IMR-90 (cell line): ENCODE measurements at regions not wholly inside any gene's neighbourhood (a gene's known extent, or its start where the extent isn't known, plus 50 kb on each side); places are given as distances from the start of the nearest gene placed in this dataset.

ENCODE experiments used
- CEBPB ChIP-seq: IDR thresholded peaks from 2 replicates; pipeline ENCODE4 v1.6.1; 2012; ENCODE audit warnings: low read depth, low read length, improper control_type of control experiment
- CHD1 ChIP-seq: IDR thresholded peaks from 2 replicates; pipeline ENCODE4 v1.6.1; 2012; ENCODE audit warnings: low read depth, low read length, improper control_type of control experiment
- FOS ChIP-seq: fragments of 150-350 bp; IDR thresholded peaks from 2 replicates; pipeline ENCODE4 v1.6.1; 2016; ENCODE audit warnings: low read depth, low read length
- MAFK ChIP-seq: IDR thresholded peaks from 2 replicates; pipeline ENCODE4 v1.6.1; 2012; ENCODE audit warnings: low read depth, low read length, improper control_type of control experiment
- MAZ ChIP-seq: IDR thresholded peaks from 2 replicates; pipeline ENCODE4 v1.6.1; 2012; ENCODE audit warnings: low read depth, mild to moderate bottlenecking, low read length, improper control_type of control experiment, moderate library complexity, borderline replicate concordance
- NFE2L2 ChIP-seq: fragments of 150-350 bp; IDR thresholded peaks from 2 replicates; pipeline ENCODE4 v1.6.1; 2016; ENCODE audit warnings: low read depth, mild to moderate bottlenecking, low read length
- POLR2A ChIP-seq: IDR thresholded peaks from 2 replicates; pipeline ENCODE4 v1.6.1; 2012; ENCODE audit warnings: mild to moderate bottlenecking, low read depth, low read length
- RAD21 ChIP-seq: IDR thresholded peaks from 2 replicates; pipeline ENCODE4 v1.6.1; 2012; ENCODE audit warnings: low read length, improper control_type of control experiment
- RFX5 ChIP-seq: IDR thresholded peaks from 2 replicates; pipeline ENCODE4 v1.8.0; 2012; ENCODE audit warnings: low read depth, mild to moderate bottlenecking, low read length, moderate library complexity
- TF ChIP-seq, protein P1 (sequence below): conservative IDR thresholded peaks from 2 replicates; pipeline ENCODE4 v1.5.1; 2012; ENCODE audit warnings: mild to moderate bottlenecking, low read depth, low read length, improper control_type of control experiment

DNA sequence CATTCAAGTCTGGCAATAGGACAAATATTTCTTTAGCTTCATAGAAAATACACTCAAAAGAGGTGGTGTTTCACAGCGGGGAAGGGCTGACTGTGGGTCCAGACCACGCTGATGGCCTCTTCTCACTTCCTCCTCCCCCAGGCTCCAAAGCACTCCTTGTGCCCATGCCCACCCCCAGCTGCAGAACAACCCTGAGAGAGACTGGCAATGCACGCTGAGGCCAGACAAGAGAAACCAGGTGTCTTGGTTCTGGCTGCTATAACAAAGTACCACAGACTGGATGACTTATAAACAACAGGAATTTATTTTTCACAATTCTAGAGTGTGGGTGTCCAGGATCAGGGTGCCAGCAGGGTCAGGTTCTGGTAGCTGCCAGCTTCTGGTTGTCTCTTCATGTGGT, 386.1 kb downstream of the FBXW7 start:
- TF ChIP-seq, protein P1, sequence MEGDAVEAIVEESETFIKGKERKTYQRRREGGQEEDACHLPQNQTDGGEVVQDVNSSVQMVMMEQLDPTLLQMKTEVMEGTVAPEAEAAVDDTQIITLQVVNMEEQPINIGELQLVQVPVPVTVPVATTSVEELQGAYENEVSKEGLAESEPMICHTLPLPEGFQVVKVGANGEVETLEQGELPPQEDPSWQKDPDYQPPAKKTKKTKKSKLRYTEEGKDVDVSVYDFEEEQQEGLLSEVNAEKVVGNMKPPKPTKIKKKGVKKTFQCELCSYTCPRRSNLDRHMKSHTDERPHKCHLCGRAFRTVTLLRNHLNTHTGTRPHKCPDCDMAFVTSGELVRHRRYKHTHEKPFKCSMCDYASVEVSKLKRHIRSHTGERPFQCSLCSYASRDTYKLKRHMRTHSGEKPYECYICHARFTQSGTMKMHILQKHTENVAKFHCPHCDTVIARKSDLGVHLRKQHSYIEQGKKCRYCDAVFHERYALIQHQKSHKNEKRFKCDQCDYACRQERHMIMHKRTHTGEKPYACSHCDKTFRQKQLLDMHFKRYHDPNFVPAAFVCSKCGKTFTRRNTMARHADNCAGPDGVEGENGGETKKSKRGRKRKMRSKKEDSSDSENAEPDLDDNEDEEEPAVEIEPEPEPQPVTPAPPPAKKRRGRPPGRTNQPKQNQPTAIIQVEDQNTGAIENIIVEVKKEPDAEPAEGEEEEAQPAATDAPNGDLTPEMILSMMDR = no peak
- TF ChIP-seq CEBPB = no peak
- no peak for TF ChIP-seq MAFK
- TF ChIP-seq MAZ = no peak
- no peak for TF ChIP-seq CHD1
- no peak for TF ChIP-seq FOS
- TF ChIP-seq POLR2A = no peak
- TF ChIP-seq NFE2L2 = no peak
- TF ChIP-seq RFX5 = no peak
- TF ChIP-seq RAD21 = no peak
